IMR-90 (cell line): ENCODE measurements at regions not wholly inside any gene's neighbourhood (a gene's known extent, or its start where the extent isn't known, plus 50 kb on each side); places are given as distances from the start of the nearest gene placed in this dataset.

Experiments used
- ATAC-seq: fragments of 200-7000 bp; cut with Tn5 transposase; 2 replicates; pipeline ENCODE4 v1.9.1; 2020; ENCODE audit warnings: low read depth, mild to moderate bottlenecking, moderate library complexity
- BruUV-seq: library from RNA; stranded (reverse); fragments of 400-500 nt; replicated peaks from 2 replicates; lab custom pipeline; 2021; lab: Mats Ljungman, UMichigan
- CTCF ChIA-PET: fragments of 300-600 bp; formaldehyde crosslinking; extraction: SDS; loops from one replicate; lab custom pipeline; 2021; ENCODE audit warnings: antibody characterized with exemption; lab: Yijun Ruan, JAX
- POLR2A ChIA-PET: fragments of 300-600 bp; sonication (Branson Sonifier 250); formaldehyde crosslinking; loops from one replicate; lab custom pipeline; 2022; ENCODE audit warnings: antibody characterized with exemption; ENCODE audit not compliant: unreplicated experiment; lab: Charles Lee
- DNase-seq: peaks from one replicate; pipeline ENCODE4 v3.0.0; 2013
- H2AFZ ChIP-seq: replicated peaks from 2 replicates; pipeline ENCODE3; 2013; ENCODE audit warnings: low read length, mild to moderate bottlenecking; ENCODE audit not compliant: poor library complexity
- H2AK5ac ChIP-seq: 2 replicates; pipeline ENCODE4 v1.6.1; 2013; ENCODE audit warnings: low read depth, low read length, inconsistent platforms
- H2AK9ac ChIP-seq: replicated peaks from 2 replicates; pipeline ENCODE3; 2013; ENCODE audit warnings: mild to moderate bottlenecking, low read depth, low read length, moderate library complexity; ENCODE audit not compliant: poor library complexity
- H2BK120ac ChIP-seq: 2 replicates; pipeline ENCODE4 v1.6.1; 2013; ENCODE audit warnings: low read depth, low read length, inconsistent platforms
- H2BK15ac ChIP-seq: 3 replicates; pipeline ENCODE4 v1.6.1; 2013; ENCODE audit warnings: low read depth, low read length, inconsistent platforms
- H2BK20ac ChIP-seq: 2 replicates; pipeline ENCODE4 v1.6.1; 2013; ENCODE audit warnings: low read depth, mild to moderate bottlenecking, inconsistent platforms, low read length, moderate library complexity
- H2BK5ac ChIP-seq: 2 replicates; pipeline ENCODE4 v1.6.1; 2013; ENCODE audit warnings: mild to moderate bottlenecking, low read depth, low read length, inconsistent platforms; ENCODE audit not compliant: poor library complexity, severe bottlenecking
- H3K14ac ChIP-seq: replicated peaks from 2 replicates; pipeline ENCODE4 v1.6.1; 2013; ENCODE audit warnings: low read depth, low read length, inconsistent platforms
- H3K18ac ChIP-seq: 2 replicates; pipeline ENCODE4 v1.6.1; 2013; ENCODE audit warnings: low read depth, low read length, control low read depth
- H3K23ac ChIP-seq: 2 replicates; pipeline ENCODE4 v1.6.1; 2013; ENCODE audit warnings: low read depth, low read length, inconsistent platforms
- H3K27ac ChIP-seq: 2 replicates; pipeline ENCODE4 v1.5.1; 2013; ENCODE audit warnings: mild to moderate bottlenecking, control low read depth, low read length; ENCODE audit not compliant: insufficient read depth
- H3K27me3 ChIP-seq: 2 replicates; pipeline ENCODE4 v1.6.1; 2013; ENCODE audit warnings: low read length; ENCODE audit not compliant: control insufficient read depth, insufficient read depth
- H3K36me3 ChIP-seq: 2 replicates; pipeline ENCODE4 v1.6.1; 2013; ENCODE audit warnings: low read length, mixed read lengths; ENCODE audit not compliant: control insufficient read depth, insufficient read depth
- H3K4ac ChIP-seq: 2 replicates; pipeline ENCODE4 v1.6.1; 2013; ENCODE audit warnings: low read depth, low read length, inconsistent platforms
- H3K4me1 ChIP-seq: 2 replicates; pipeline ENCODE4 v1.6.1; 2013; ENCODE audit warnings: low read length, mixed read lengths; ENCODE audit not compliant: control insufficient read depth, insufficient read depth
- H3K4me2 ChIP-seq: 2 replicates; pipeline ENCODE4 v1.6.1; 2013; ENCODE audit warnings: low read depth, mild to moderate bottlenecking, control low read depth, low read length, moderate library complexity
- H3K4me3 ChIP-seq: 2 replicates; pipeline ENCODE4 v1.5.1; 2013; ENCODE audit warnings: low read depth, mild to moderate bottlenecking, control low read depth, low read length, moderate library complexity; ENCODE audit not compliant: insufficient read depth
- H3K56ac ChIP-seq: 2 replicates; pipeline ENCODE4 v1.6.1; 2013; ENCODE audit warnings: low read length, inconsistent platforms; ENCODE audit not compliant: insufficient read depth; ENCODE audit errors: extremely low read depth
- H3K79me1 ChIP-seq, 2 experiments: 2 replicates each; pipeline ENCODE4 v1.6.1; 2013; ENCODE audit warnings: low read length in 2 of 2, inconsistent platforms in 1 of 2, low read depth in 1 of 2
- H3K9ac ChIP-seq: 2 replicates; pipeline ENCODE4 v1.6.1; 2013; ENCODE audit warnings: low read depth, low read length, control low read depth
- H3K9me1 ChIP-seq: 2 replicates; pipeline ENCODE4 v1.6.1; 2013; ENCODE audit warnings: low read length, inconsistent platforms; ENCODE audit not compliant: insufficient read depth
- H3K9me3 ChIP-seq: 2 replicates; pipeline ENCODE4 v1.6.1; 2013; ENCODE audit warnings: low read length; ENCODE audit not compliant: control insufficient read depth, insufficient read depth
- H4K20me1 ChIP-seq: 2 replicates; pipeline ENCODE4 v1.6.1; 2013; ENCODE audit warnings: low read length, inconsistent platforms; ENCODE audit not compliant: insufficient read depth
- H4K5ac ChIP-seq: 2 replicates; pipeline ENCODE4 v1.6.1; 2013; ENCODE audit warnings: mild to moderate bottlenecking, low read depth, low read length, control low read depth
- H4K8ac ChIP-seq, 2 experiments: 2 replicates each; pipeline ENCODE4 v1.6.1; 2013; ENCODE audit warnings: low read depth in 2 of 2, low read length in 2 of 2, control low read depth in 1 of 2, inconsistent platforms in 1 of 2
- H4K91ac ChIP-seq: 2 replicates; pipeline ENCODE4 v1.6.1; 2013; ENCODE audit warnings: low read depth, low read length, inconsistent platforms; ENCODE audit not compliant: insufficient read depth
- CEBPB ChIP-seq: IDR thresholded peaks from 2 replicates; pipeline ENCODE4 v1.6.1; 2012; ENCODE audit warnings: low read depth, low read length, improper control_type of control experiment
- ELK1 ChIP-seq: fragments of 150-350 bp; IDR thresholded peaks from 2 replicates; pipeline ENCODE4 v1.6.1; 2016; ENCODE audit warnings: low read depth, mild to moderate bottlenecking, low read length, moderate library complexity, borderline replicate concordance
- POLR2A ChIP-seq: IDR thresholded peaks from 2 replicates; pipeline ENCODE4 v1.6.1; 2012; ENCODE audit warnings: mild to moderate bottlenecking, low read depth, low read length
- RAD21 ChIP-seq: IDR thresholded peaks from 2 replicates; pipeline ENCODE4 v1.6.1; 2012; ENCODE audit warnings: low read length, improper control_type of control experiment
- RCOR1 ChIP-seq: IDR thresholded peaks from 2 replicates; pipeline ENCODE4 v1.6.1; 2012; ENCODE audit warnings: mild to moderate bottlenecking, low read length, improper control_type of control experiment; ENCODE audit not compliant: insufficient replicate concordance
- SMC3 ChIP-seq: fragments of 150-350 bp; IDR thresholded peaks from 2 replicates; pipeline ENCODE4 v1.6.1; 2016; ENCODE audit warnings: low read depth, mild to moderate bottlenecking, antibody characterized with exemption, low read length, moderate library complexity
- WGBS, 2 experiments: methylation state at CpG; one replicate each; pipeline versions ENCODE4 v1.1.5 to v1.1.7; 2013; ENCODE audit warnings: missing lambda C conversion rate in 2 of 2; ENCODE audit not compliant: insufficient read length in 1 of 2; ENCODE audit errors: extremely low coverage in 2 of 2; 5-methylcytosine and 5-hydroxymethylcytosine counted together
- dilution Hi-C: fragments of 300-500 bp; cut with HindIII; formaldehyde crosslinking; loops from one replicate; pipeline ENCODE4 v1.14.3; 2018; ENCODE audit warnings: low sequenced_read_pairs; ENCODE audit not compliant: unreplicated experiment
- in situ Hi-C: fragments of 300-500 bp; cut with MboI; formaldehyde crosslinking; loops from 3 replicates; pipeline ENCODE4 v1.14.3; 2019; ENCODE audit warnings: low sequenced_read_pairs, inconsistent platforms, mixed read lengths
- intact Hi-C: fragments of 100-400 bp; cut with micrococcal nuclease; formaldehyde crosslinking; loops from 2 replicates; pipeline ENCODE4 v1.10.0; 2022

- POLR2A ChIA-PET, result no interaction called here
- intact Hi-C loops (loop anchor here (2.0 kb wide), 1 partner anchor 17 kb away; no protein-coding TSS in a partner anchor), dilution Hi-C loops (no loop called here), in situ Hi-C loops (no loop called here)
- Histone ChIP-seq H3K27me3 (no peaks in the 10 kb centered on the region), H3K36me3 (no peaks in the 10 kb centered on the region), H2AK5ac (0 out of 2 replicates have a peak overlapping the region, but pooled peaks have one; percentile 18), H2BK20ac (0 out of 2 replicates have a peak overlapping the region, but pooled peaks have one; percentile 7), H3K56ac (peak overlapping the region; percentile 7; the same call in 1 of the 2 replicates), H4K8ac (peak overlapping the region in 1 of 2 experiments; percentile 29; a peak in 1 of 4 replicates), H3K18ac (peak overlapping the region; percentile 84), H3K4me1 (peaks cover 8% of the 10 kb centered on the region), H3K23ac (no peak overlapping the region), H2BK5ac (peak overlapping the region; percentile 72), H3K4ac (peak overlapping the region; percentile 4; the same call in 1 of the 2 replicates), H2AFZ (no peak overlapping the region), H2BK120ac (peak overlapping the region; percentile 41), H4K5ac (peak overlapping the region; percentile 45), H3K4me3 (no peak overlapping the region), H2BK15ac (0 out of 3 replicates have a peak overlapping the region, but pooled peaks have one; percentile 16), H3K4me2 (peak overlapping the region; percentile 82), H3K14ac (no peak overlapping the region; the same call in 1 of the 2 replicates), H3K9ac (no peak overlapping the region), H2AK9ac (no peak overlapping the region), H3K9me3 (no peaks in the 10 kb centered on the region), H4K91ac (0 out of 2 replicates have a peak overlapping the region, but pooled peaks have one; percentile 3), H3K27ac (peak overlapping the region; percentile 33; the same call in 1 of the 2 replicates), H4K20me1 (no peaks in the 10 kb centered on the region), H3K9me1 (no peaks in the 10 kb centered on the region), H3K79me1 (no peaks in the 10 kb centered on the region)
- peak; percentile 65 for DNase-seq
- TF ChIP-seq RAD21, result no peak
- TF ChIP-seq CEBPB, result 0 out of 2 replicates have a peak, but pooled peaks have one; percentile 11
- no peak for TF ChIP-seq RCOR1
- TF ChIP-seq ELK1, result no peak
- TF ChIP-seq POLR2A, result no peak
- no peak for TF ChIP-seq SMC3
- WGBS, 2 experiments, result no CpG with 5 or more reads among the region's 9 CpGs
- CTCF ChIA-PET, result interaction anchor here (0.6 to 2.7 kb wide), 3 partner anchors 23 to 258 kb away, joined by 4 to 6 read pairs (median 5); no protein-coding TSS in a partner anchor
- ATAC-seq, result peak; percentile 83
- no TSS peak for BruUV-seq
Measured at GRCh38 chr10:28201410-28202400, 101.2 kb downstream of the MPP7 start.
